ENCODE measurements at regions not wholly inside any gene's neighbourhood (a gene's known extent, or its start where the extent isn't known, plus 50 kb on each side); places are given as distances from the start of the nearest gene placed in this dataset.

- TF ChIP-seq POLR2A (IDR thresholded peaks at IDR 0.05; ENCODE audit: low read depth, low read length) (no peak), POLR2AphosphoS5 (IDR thresholded peaks at IDR 0.05; ENCODE audit: insufficient read depth, low read depth, low read length) (no peak), GATA2 (IDR thresholded peaks at IDR 0.05; ENCODE audit: insufficient read depth, insufficient read length, low read depth, low read length) (no peak), JUN (IDR thresholded peaks at IDR 0.05; ENCODE audit: borderline replicate concordance, insufficient read depth, insufficient read length, low read depth) (no peak), EZH2 (IDR thresholded peaks at IDR 0.05; ENCODE audit: borderline replicate concordance, low read depth, low read length, severe bottlenecking) (no peak), CTCF (IDR thresholded peaks at IDR 0.05; ENCODE audit: extremely low read depth in 1 of 2, insufficient read depth in 1 of 2, low read depth in 1 of 2, low read length in 2 of 2) (no peak), FOS (IDR thresholded peaks at IDR 0.05; ENCODE audit: borderline replicate concordance, insufficient read depth, low read length) (no peak), MYC (IDR thresholded peaks at IDR 0.05; ENCODE audit: low read depth, low read length) (no peak)
- TF ChIP-seq, protein P1, sequence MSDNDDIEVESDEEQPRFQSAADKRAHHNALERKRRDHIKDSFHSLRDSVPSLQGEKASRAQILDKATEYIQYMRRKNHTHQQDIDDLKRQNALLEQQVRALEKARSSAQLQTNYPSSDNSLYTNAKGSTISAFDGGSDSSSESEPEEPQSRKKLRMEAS (IDR thresholded peaks at IDR 0.05; ENCODE audit: insufficient read depth, insufficient read length) = no peak
- Histone ChIP-seq H3K9me1 (replicated peaks; ENCODE audit: control insufficient read depth, extremely low read depth, insufficient read depth, low read length) (no peaks in the 10 kb centered on the region), H3K27ac (ENCODE audit: insufficient read depth, low read depth, low read length) (no peak overlapping the region), H4K20me1 (replicated peaks; ENCODE audit: control insufficient read depth, extremely low read depth, insufficient read depth, low read length) (no peaks in the 10 kb centered on the region), H3K4me3 (replicated peaks in 1 of 3; ENCODE audit: insufficient read depth in 1 of 3, low read depth in 1 of 3, low read length in 3 of 3) (no peak overlapping the region), H3K9me3 (replicated peaks; ENCODE audit: control insufficient read depth, insufficient read depth, low read length) (peaks cover 9% of the 10 kb centered on the region), H3K4me1 (ENCODE audit: control insufficient read depth, extremely low read depth, insufficient read depth, low read length) (no peaks in the 10 kb centered on the region), H3K36me3 (ENCODE audit: control insufficient read depth in 2 of 2, extremely low read depth in 1 of 2, insufficient read depth in 2 of 2, low read length in 2 of 2) (no peaks in the 10 kb centered on the region), H3K27me3 (ENCODE audit: control insufficient read depth in 2 of 2, insufficient read depth in 2 of 2, low read length in 2 of 2) (no peaks in the 10 kb centered on the region), H2AFZ (ENCODE audit: low read depth, low read length) (no peak overlapping the region), H3K9ac (replicated peaks; ENCODE audit: extremely low read depth, insufficient read depth, low read length) (no peak overlapping the region), H3K4me2 (ENCODE audit: insufficient read depth, low read length) (no peak overlapping the region), H3K79me2 (ENCODE audit: control insufficient read depth, insufficient read depth, low read length) (no peaks in the 10 kb centered on the region)
- BruUV-seq (replicated peaks) = no TSS peak
- ChIA-PET POLR2A (no interaction called here), CTCF (no interaction called here)
- FAIRE-seq = no peak
- dilution Hi-C loops (cut with MboI; ENCODE audit: extremely low pct_ligation_motif_present, low sequenced_read_pairs) (no loop called here), intact Hi-C loops (cut with micrococcal nuclease) (no loop called here)
- DNase-seq (ENCODE audit: low read depth, low spot score) = no peak
Observed at GRCh38 chr4:45119376-45119775, 393.0 kb upstream of the GNPDA2 start.

Data from endothelial cell of umbilical vein (primary cell).